H1 (cell line): ENCODE measurements at regions not wholly inside any gene's neighbourhood (a gene's known extent, or its start where the extent isn't known, plus 50 kb on each side); places are given as distances from the start of the nearest gene placed in this dataset.

ENCODE experiments used
- CTCF ChIA-PET: fragments of 300-600 bp; sonication (Branson Sonifier 250); formaldehyde crosslinking; loops from one replicate; lab custom pipeline; 2021; ENCODE audit not compliant: partially characterized antibody; lab: Charles Lee
- POLR2A ChIA-PET: fragments of 300-600 bp; sonication (Branson Sonifier 250); formaldehyde crosslinking; loops from one replicate; lab custom pipeline; 2021; ENCODE audit warnings: inconsistent platforms; ENCODE audit not compliant: partially characterized antibody; lab: Charles Lee
- DNase-seq, 2 experiments: peaks; one replicate each; pipeline versions ENCODE4 v3.0.0 to v3.0.0-alpha.2; 2010 to 2022; ENCODE audit warnings: low spot score in 2 of 2, low read depth in 1 of 2, mixed read lengths in 1 of 2
- FAIRE-seq: peaks from 2 replicates; lab custom pipeline; 2011; peaks lifted over from hg19 to GRCh38; lab: Jason Lieb, UNC
- H2AFZ ChIP-seq: 2 replicates; pipeline ENCODE4 v1.8.1; 2012; ENCODE audit warnings: low read length, inconsistent platforms
- H2AK5ac ChIP-seq: 2 replicates; pipeline ENCODE4 v1.6.1; 2013; ENCODE audit warnings: low read depth, low read length
- H2BK120ac ChIP-seq: replicated peaks from 2 replicates; pipeline ENCODE3; 2013; ENCODE audit warnings: low read depth, low read length, inconsistent platforms
- H2BK12ac ChIP-seq: 2 replicates; pipeline ENCODE4 v1.6.1; 2013; ENCODE audit warnings: low read depth, low read length
- H2BK15ac ChIP-seq: 2 replicates; pipeline ENCODE4 v1.6.1; 2013; ENCODE audit warnings: low read length
- H2BK20ac ChIP-seq: 2 replicates; pipeline ENCODE4 v1.6.1; 2013; ENCODE audit warnings: low read length
- H2BK5ac ChIP-seq: 2 replicates; pipeline ENCODE4 v1.6.1; 2013; ENCODE audit warnings: low read depth, low read length
- H3K14ac ChIP-seq: 2 replicates; pipeline ENCODE4 v1.6.1; 2013; ENCODE audit warnings: inconsistent platforms; ENCODE audit not compliant: insufficient read length
- H3K18ac ChIP-seq: 2 replicates; pipeline ENCODE4 v1.6.1; 2013; ENCODE audit warnings: low read length; ENCODE audit errors: extremely low read depth
- H3K23ac ChIP-seq: 2 replicates; pipeline ENCODE4 v1.6.1; 2013; ENCODE audit warnings: inconsistent platforms; ENCODE audit not compliant: insufficient read length
- H3K23me2 ChIP-seq: 2 replicates; pipeline ENCODE4 v1.6.1; 2013; ENCODE audit warnings: low read depth, low read length
- H3K27ac ChIP-seq: 2 replicates; pipeline ENCODE4 v1.6.1; 2011; ENCODE audit warnings: low read depth, low read length, inconsistent platforms
- H3K27me3 ChIP-seq, 4 experiments: replicated peaks in 1 of 4; 1 replicate in 1 of 4; 2 replicates in 3 of 4; pipeline versions ENCODE4 v1.6.1 to v1.8.1; 2011 to 2013; ENCODE audit warnings: low read length in 3 of 4, mild to moderate bottlenecking in 3 of 4, inconsistent platforms in 2 of 4, mixed read lengths in 2 of 4, moderate library complexity in 1 of 4; ENCODE audit not compliant: control insufficient read depth in 3 of 4, insufficient read depth in 3 of 4; ENCODE audit errors: extremely low read depth in 1 of 4
- H3K36me3 ChIP-seq, 4 experiments: 2 replicates each; pipeline versions ENCODE4 v1.6.1 to v1.8.1; 2011 to 2013; ENCODE audit warnings: mild to moderate bottlenecking in 4 of 4, low read length in 3 of 4, moderate library complexity in 2 of 4, control low read depth in 1 of 4, inconsistent platforms in 1 of 4; ENCODE audit not compliant: insufficient read depth in 4 of 4, control insufficient read depth in 2 of 4
- H3K4ac ChIP-seq: replicated peaks from 2 replicates; pipeline ENCODE3; 2013; ENCODE audit warnings: low read length, low read depth, mixed read lengths, inconsistent platforms; ENCODE audit not compliant: insufficient read length
- H3K4me1 ChIP-seq, 4 experiments: replicated peaks in 1 of 4; 1 replicate in 1 of 4; 2 replicates in 3 of 4; pipeline versions ENCODE4 v1.6.1 to v1.8.1; 2011 to 2013; ENCODE audit warnings: low read length in 3 of 4, inconsistent platforms in 2 of 4, mixed read lengths in 1 of 4; ENCODE audit not compliant: insufficient read depth in 4 of 4, control insufficient read depth in 3 of 4
- H3K4me2 ChIP-seq, 2 experiments: 2 replicates each; pipeline versions ENCODE4 v1.6.1 to v1.8.1; 2011 to 2013; ENCODE audit warnings: low read depth in 2 of 2, low read length in 2 of 2, control low read depth in 1 of 2, inconsistent platforms in 1 of 2, mild to moderate bottlenecking in 1 of 2; ENCODE audit not compliant: insufficient read depth in 1 of 2
- H3K4me3 ChIP-seq, 4 experiments: fragments of 200-600, 300-600 bp in 1 of 4; sonication (generic), shearing (Covaris generic), sonication (Bioruptor Twin) in 1 of 4; 2 replicates each; pipeline versions ENCODE4 v1.5.1 to v1.8.1; 2011 to 2016; ENCODE audit warnings: low read length in 4 of 4, low read depth in 3 of 4, control low read depth in 2 of 4, inconsistent platforms in 2 of 4, mild to moderate bottlenecking in 2 of 4, mixed read lengths in 1 of 4, moderate library complexity in 1 of 4; ENCODE audit not compliant: insufficient read depth in 2 of 4; ENCODE audit errors: extremely low read depth in 1 of 4
- H3K56ac ChIP-seq: replicated peaks from 2 replicates; pipeline ENCODE3; 2013; ENCODE audit warnings: low read depth, mild to moderate bottlenecking, mixed read lengths, low read length, inconsistent platforms; ENCODE audit not compliant: insufficient read length
- H3K79me1 ChIP-seq: 2 replicates; pipeline ENCODE4 v1.6.1; 2013; ENCODE audit warnings: low read depth, low read length, control low read depth
- H3K79me2 ChIP-seq, 2 experiments: 2 replicates each; pipeline versions ENCODE4 v1.6.1 to v1.8.1; 2012 to 2013; ENCODE audit warnings: low read length in 2 of 2, mild to moderate bottlenecking in 2 of 2, inconsistent platforms in 1 of 2; ENCODE audit not compliant: insufficient read depth in 2 of 2, control insufficient read depth in 1 of 2
- H3K9ac ChIP-seq, 4 experiments: replicated peaks in 1 of 4; 1 replicate in 1 of 4; 2 replicates in 3 of 4; pipeline versions ENCODE4 v1.6.1 to v1.8.1; 2011 to 2013; ENCODE audit warnings: low read depth in 3 of 4, low read length in 3 of 4, control low read depth in 2 of 4, mild to moderate bottlenecking in 2 of 4, moderate library complexity in 2 of 4, inconsistent platforms in 1 of 4; ENCODE audit errors: extremely low read depth in 1 of 4
- H3K9me3 ChIP-seq, 2 experiments: 2 replicates each; pipeline versions ENCODE4 v1.6.1 to v1.8.1; 2012 to 2013; ENCODE audit warnings: mild to moderate bottlenecking in 2 of 2, moderate library complexity in 2 of 2, control low read depth in 1 of 2, inconsistent platforms in 1 of 2, low read depth in 1 of 2, low read length in 1 of 2, mixed read lengths in 1 of 2; ENCODE audit not compliant: insufficient read depth in 2 of 2
- H4K20me1 ChIP-seq, 2 experiments: replicated peaks in 1 of 2; 2 replicates each; pipeline versions ENCODE3 to v1.8.1; 2011 to 2013; ENCODE audit warnings: inconsistent platforms in 2 of 2, low read length in 2 of 2, mild to moderate bottlenecking in 1 of 2; ENCODE audit not compliant: insufficient read depth in 2 of 2, control insufficient read depth in 1 of 2
- H4K5ac ChIP-seq: 2 replicates; pipeline ENCODE4 v1.6.1; 2013; ENCODE audit warnings: low read length, low read depth, mixed read lengths, inconsistent platforms; ENCODE audit not compliant: insufficient read length
- H4K8ac ChIP-seq: 2 replicates; pipeline ENCODE4 v1.8.0; 2013; ENCODE audit warnings: mild to moderate bottlenecking, moderate library complexity, low read length, inconsistent platforms; ENCODE audit not compliant: insufficient read depth; ENCODE audit errors: extremely low read depth
- H4K91ac ChIP-seq: replicated peaks from 2 replicates; pipeline ENCODE3; 2013; ENCODE audit warnings: low read length, mixed read lengths, inconsistent platforms; ENCODE audit not compliant: insufficient read length
- CBX8 ChIP-seq: fragments of 300-800, 300-1000 bp; sonication (generic); IDR thresholded peaks from 2 replicates; pipeline ENCODE4 v1.7.1; 2016; ENCODE audit warnings: low read depth, low read length, borderline replicate concordance
- JUN ChIP-seq: IDR thresholded peaks from 2 replicates; pipeline ENCODE4 v1.6.1; 2011; ENCODE audit warnings: low read depth, mild to moderate bottlenecking, improper control_type of control experiment, low read length
- KDM4A ChIP-seq: IDR thresholded peaks from one replicate; pipeline ENCODE4 v1.7.1; 2012; ENCODE audit warnings: low read depth, mild to moderate bottlenecking, moderate library complexity, low read length, inconsistent platforms; ENCODE audit not compliant: severe bottlenecking
- NANOG ChIP-seq: IDR thresholded peaks from 2 replicates; pipeline ENCODE4 v1.6.1; 2011; ENCODE audit warnings: low read length, low read depth, mild to moderate bottlenecking, inconsistent platforms; ENCODE audit not compliant: insufficient read depth, poor library complexity, severe bottlenecking
- SRF ChIP-seq: IDR thresholded peaks from 2 replicates; pipeline ENCODE4 v1.6.1; 2011; ENCODE audit warnings: mild to moderate bottlenecking, low read depth, low read length, moderate library complexity
- WGBS, 2 experiments: shearing (Covaris generic) in 1 of 2; methylation state at CpG; one replicate each; pipeline versions ENCODE4 v1.1.6 to v1.1.7; 2013 to 2015; ENCODE audit warnings: low lambda C conversion rate in 2 of 2, mixed read lengths in 2 of 2, inconsistent platforms in 1 of 2, low coverage in 1 of 2, missing lambda C conversion rate in 1 of 2; ENCODE audit not compliant: insufficient replicate concordance in 2 of 2, insufficient coverage in 1 of 2, insufficient read length in 1 of 2; ENCODE audit errors: extremely low coverage in 1 of 2, missing lambda C conversion rate in 1 of 2; 5-methylcytosine and 5-hydroxymethylcytosine counted together

DNA sequence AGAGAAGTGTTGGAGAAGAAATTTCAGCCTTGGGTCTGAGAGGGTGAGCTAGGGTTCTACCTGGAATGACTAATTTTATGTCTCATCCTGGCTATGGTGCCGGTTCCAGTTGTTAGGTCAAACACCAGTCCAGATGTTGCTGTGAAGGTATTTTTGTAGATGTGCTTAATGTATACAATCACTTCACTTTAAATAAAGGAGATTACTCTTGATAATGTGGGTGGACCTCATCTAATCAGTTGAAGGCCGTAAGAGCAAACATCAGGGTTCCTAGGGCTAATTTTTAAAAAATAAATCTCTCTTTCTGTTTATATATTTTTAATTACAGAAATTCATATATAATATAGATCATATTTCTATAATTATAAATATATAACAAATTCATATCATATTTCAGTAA, 90.5 kb upstream of the GDNF start:
- no peaks in the 10 kb centered on the region for H3K23me2 ChIP-seq
- DNase-seq (no peak), FAIRE-seq (no peak)
- H4K5ac ChIP-seq, result no peak overlapping the region
- no peak overlapping the region for H2BK120ac ChIP-seq
- H3K9ac ChIP-seq, result no peak overlapping the region
- 90% methylated on average over 2 of the region's 2 CpGs; no CpG with 5 or more reads in 1 of the 2 experiments for WGBS, 2 experiments
- H4K91ac ChIP-seq, result no peak overlapping the region
- H3K27ac ChIP-seq, result no peak overlapping the region
- no peak overlapping the region for H2BK20ac ChIP-seq
- no peak overlapping the region for H4K8ac ChIP-seq
- no peak overlapping the region for H2BK5ac ChIP-seq
- H2BK12ac ChIP-seq, result no peak overlapping the region
- H3K4ac ChIP-seq, result no peak overlapping the region
- no peaks in the 10 kb centered on the region for H3K27me3 ChIP-seq
- no peaks in the 10 kb centered on the region for H4K20me1 ChIP-seq
- ChIA-PET POLR2A (no interaction called here), CTCF (no interaction called here)
- no peaks in the 10 kb centered on the region for H3K9me3 ChIP-seq
- no peak overlapping the region for H2BK15ac ChIP-seq
- no peak overlapping the region for H3K14ac ChIP-seq
- H3K4me2 ChIP-seq, result no peak overlapping the region
- H3K56ac ChIP-seq, result no peak overlapping the region
- H3K79me2 ChIP-seq, result no peaks in the 10 kb centered on the region
- H2AK5ac ChIP-seq, result no peak overlapping the region
- no peaks in the 10 kb centered on the region for H3K4me1 ChIP-seq
- TF ChIP-seq CBX8 (no peak), SRF (no peak), JUN (no peak), KDM4A (no peak), NANOG (no peak)
- TF ChIP-seq, all 59 proteins: peak for 0
- Histone ChIP-seq H3K18ac (no peak overlapping the region), H3K4me3 (no peak overlapping the region), H3K23ac (no peak overlapping the region), H2AFZ (no peak overlapping the region), H3K79me1 (no peaks in the 10 kb centered on the region), H3K36me3 (no peaks in the 10 kb centered on the region)
